Breast epithelium (tissue), 3 donors: ENCODE measurements at regions not wholly inside any gene's neighbourhood (a gene's known extent, or its start where the extent isn't known, plus 50 kb on each side); places are given as distances from the start of the nearest gene placed in this dataset.

Experiments used
- CTCF ChIP-seq, 3 donors: fragments of 450-650 bp; IDR thresholded peaks; one replicate each; pipeline ENCODE4 v1.5.1; 2016 to 2017; ENCODE audit warnings: antibody characterized with exemption in 3 of 3, mild to moderate bottlenecking in 3 of 3, moderate library complexity in 3 of 3
- POLR2A ChIP-seq: fragments of 450-650 bp; IDR thresholded peaks from one replicate; pipeline ENCODE4 v1.6.1; 2016; ENCODE audit warnings: antibody characterized with exemption, mild to moderate bottlenecking, moderate library complexity
- POLR2AphosphoS5 ChIP-seq, 3 donors: sonication (generic); formaldehyde crosslinking; IDR thresholded peaks; one replicate each; pipeline ENCODE4 v1.6.1; 2017; ENCODE audit warnings: antibody characterized with exemption in 3 of 3

DNA sequence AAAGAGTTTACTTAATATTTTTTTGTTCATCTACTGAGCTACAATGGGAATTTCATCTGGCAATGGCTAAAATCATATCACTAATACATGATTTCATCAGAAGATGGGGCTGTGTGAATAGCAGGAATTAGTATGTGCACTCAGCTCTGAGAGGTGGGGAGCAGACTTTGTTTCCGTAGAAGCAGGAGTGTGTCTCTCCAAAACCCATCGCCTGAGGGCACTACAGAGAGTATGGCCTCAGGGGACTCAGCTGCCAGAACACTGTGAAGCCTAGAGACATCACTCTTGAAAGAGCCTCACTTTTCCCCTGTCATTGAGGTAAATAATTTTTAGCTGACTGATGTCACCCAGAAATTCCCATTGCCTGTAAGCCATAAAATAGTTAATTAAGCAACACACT, 261.4 kb upstream of the ISX start:
- TF ChIP-seq CTCF (IDR thresholded peaks at IDR 0.05): no peak
- no peak for TF ChIP-seq POLR2A
- TF ChIP-seq POLR2AphosphoS5 (IDR thresholded peaks at IDR 0.05): no peak
